H9 (cell line): ENCODE measurements at regions not wholly inside any gene's neighbourhood (a gene's known extent, or its start where the extent isn't known, plus 50 kb on each side); places are given as distances from the start of the nearest gene placed in this dataset.

Source experiments
- DNase-seq: peaks from one replicate; pipeline ENCODE4 v3.0.0-alpha.2; 2017
- H2AFZ ChIP-seq: one replicate; pipeline ENCODE4 v1.6.1; 2013; ENCODE audit warnings: mild to moderate bottlenecking, low read length, control low read depth, moderate library complexity
- H2AK5ac ChIP-seq: 2 replicates; pipeline ENCODE4 v1.6.1; 2013; ENCODE audit warnings: low read length, control low read depth, mixed read lengths; ENCODE audit not compliant: insufficient read length
- H2BK120ac ChIP-seq: one replicate; pipeline ENCODE4 v1.6.1; 2013; ENCODE audit warnings: low read depth, mild to moderate bottlenecking, low read length, control low read depth, inconsistent platforms; ENCODE audit not compliant: poor library complexity, severe bottlenecking
- H2BK12ac ChIP-seq: 2 replicates; pipeline ENCODE4 v1.6.1; 2013; ENCODE audit warnings: low read length, control low read depth, mixed read lengths, low read depth; ENCODE audit not compliant: insufficient read length
- H2BK15ac ChIP-seq: 2 replicates; pipeline ENCODE4 v1.6.1; 2013; ENCODE audit warnings: low read depth, low read length, control low read depth
- H2BK20ac ChIP-seq: one replicate; pipeline ENCODE4 v1.6.1; 2013; ENCODE audit warnings: low read depth, mild to moderate bottlenecking, low read length, control low read depth, inconsistent platforms; ENCODE audit not compliant: poor library complexity, severe bottlenecking
- H2BK5ac ChIP-seq: 2 replicates; pipeline ENCODE4 v1.6.1; 2013; ENCODE audit warnings: low read length, control low read depth, mixed read lengths; ENCODE audit not compliant: insufficient read length
- H3K14ac ChIP-seq: 2 replicates; pipeline ENCODE4 v1.6.1; 2013; ENCODE audit warnings: low read length, control low read depth; ENCODE audit not compliant: insufficient read depth
- H3K18ac ChIP-seq: 2 replicates; pipeline ENCODE4 v1.6.1; 2013; ENCODE audit warnings: low read depth, mild to moderate bottlenecking, mixed read lengths, low read length, control low read depth; ENCODE audit not compliant: insufficient read length
- H3K23ac ChIP-seq: 2 replicates; pipeline ENCODE4 v1.6.1; 2013; ENCODE audit warnings: low read length, control low read depth, mixed read lengths, low read depth; ENCODE audit not compliant: insufficient read length
- H3K23me2 ChIP-seq: 2 replicates; pipeline ENCODE4 v1.6.1; 2013; ENCODE audit warnings: low read depth, mild to moderate bottlenecking, mixed read lengths, low read length, control low read depth; ENCODE audit not compliant: insufficient read length, poor library complexity, severe bottlenecking
- H3K27ac ChIP-seq: 2 replicates; pipeline ENCODE4 v1.5.1; 2013; ENCODE audit warnings: low read length, control low read depth, mixed read lengths, low read depth; ENCODE audit not compliant: insufficient read length
- H3K27me3 ChIP-seq: 2 replicates; pipeline ENCODE4 v1.6.1; 2013; ENCODE audit warnings: low read length, control low read depth, inconsistent platforms; ENCODE audit not compliant: insufficient read depth
- H3K4ac ChIP-seq: 2 replicates; pipeline ENCODE4 v1.6.1; 2013; ENCODE audit warnings: low read depth, mild to moderate bottlenecking, control low read depth, inconsistent platforms, low read length, moderate library complexity
- H3K4me1 ChIP-seq: 2 replicates; pipeline ENCODE4 v1.6.1; 2013; ENCODE audit warnings: low read length, control low read depth, inconsistent platforms; ENCODE audit not compliant: insufficient read depth
- H3K4me2 ChIP-seq: 2 replicates; pipeline ENCODE4 v1.6.1; 2013; ENCODE audit warnings: low read length, control low read depth, mixed read lengths; ENCODE audit not compliant: insufficient read length, insufficient read depth
- H3K56ac ChIP-seq: 2 replicates; pipeline ENCODE4 v1.6.1; 2013; ENCODE audit warnings: low read depth, mild to moderate bottlenecking, mixed read lengths, low read length, control low read depth; ENCODE audit not compliant: insufficient read length
- H3K79me1 ChIP-seq: 2 replicates; pipeline ENCODE4 v1.6.1; 2013; ENCODE audit warnings: low read depth, mild to moderate bottlenecking, moderate library complexity, low read length, control low read depth, inconsistent platforms; ENCODE audit not compliant: insufficient read depth, poor library complexity, severe bottlenecking
- H3K79me2 ChIP-seq: 2 replicates; pipeline ENCODE4 v1.6.1; 2013; ENCODE audit warnings: low read length, control low read depth, inconsistent platforms; ENCODE audit not compliant: insufficient read depth
- H3K9ac ChIP-seq: 2 replicates; pipeline ENCODE4 v1.6.1; 2013; ENCODE audit warnings: low read length, control low read depth, mixed read lengths; ENCODE audit not compliant: insufficient read length; ENCODE audit errors: extremely low read depth
- H3K9me3 ChIP-seq: one replicate; pipeline ENCODE4 v1.6.1; 2013; ENCODE audit warnings: low read depth, low read length, inconsistent platforms; ENCODE audit not compliant: control insufficient read depth
- H3T11ph ChIP-seq: one replicate; pipeline ENCODE4 v1.6.1; 2013; ENCODE audit warnings: mild to moderate bottlenecking, low read length, control low read depth, inconsistent platforms
- H4K20me1 ChIP-seq: one replicate; pipeline ENCODE4 v1.6.1; 2013; ENCODE audit not compliant: control insufficient read depth, insufficient read length, insufficient read depth
- H4K5ac ChIP-seq: 2 replicates; pipeline ENCODE4 v1.6.1; 2013; ENCODE audit warnings: low read depth, mild to moderate bottlenecking, mixed read lengths, low read length, control low read depth; ENCODE audit not compliant: insufficient read length
- H4K8ac ChIP-seq: replicated peaks from 2 replicates; pipeline ENCODE4 v1.6.1; 2013; ENCODE audit warnings: low read length, control low read depth, mixed read lengths, low read depth; ENCODE audit not compliant: insufficient read length
- H4K91ac ChIP-seq: 2 replicates; pipeline ENCODE4 v1.6.1; 2013; ENCODE audit warnings: low read depth, mild to moderate bottlenecking, moderate library complexity, mixed read lengths, low read length, control low read depth; ENCODE audit not compliant: insufficient read length
- H3K27ac Mint-ChIP-seq, 3 experiments: 2 replicates in 2 of 3; 3 replicates in 1 of 3; pipeline ENCODE4 v1.8.0; 2020 to 2021; ENCODE audit warnings: mixed read lengths in 3 of 3, mild to moderate bottlenecking in 1 of 3, moderate library complexity in 1 of 3
- H3K27me3 Mint-ChIP-seq: 2 replicates; pipeline ENCODE4 v1.8.0; 2021; ENCODE audit warnings: low read depth, mild to moderate bottlenecking, moderate library complexity, mixed read lengths
- H3K36me3 Mint-ChIP-seq, 3 experiments: 2 replicates in 2 of 3; 3 replicates in 1 of 3; pipeline ENCODE4 v1.8.0; 2020 to 2021; ENCODE audit warnings: low read depth in 3 of 3, mixed read lengths in 3 of 3; ENCODE audit not compliant: insufficient read depth in 1 of 3
- H3K4me1 Mint-ChIP-seq, 2 experiments: 2 replicates each; pipeline ENCODE4 v1.8.0; 2020; ENCODE audit warnings: mixed read lengths in 2 of 2
- H3K4me3 Mint-ChIP-seq, 2 experiments: 2 replicates in 1 of 2; 3 replicates in 1 of 2; pipeline ENCODE4 v1.8.0; 2020 to 2021; ENCODE audit warnings: mild to moderate bottlenecking in 2 of 2, mixed read lengths in 2 of 2, moderate library complexity in 1 of 2
- H3K9me3 Mint-ChIP-seq, 2 experiments: 2 replicates in 1 of 2; 3 replicates in 1 of 2; pipeline ENCODE4 v1.8.0; 2020; ENCODE audit warnings: mild to moderate bottlenecking in 2 of 2, mixed read lengths in 2 of 2, moderate library complexity in 1 of 2
- CTCF ChIP-seq: fragments of 200-600 bp; sonication (generic); conservative IDR thresholded peaks from 3 replicates; pipeline ENCODE4 v1.8.0; 2021; ENCODE audit warnings: antibody characterized with exemption, mild to moderate bottlenecking
- WGBS: extraction: QIAGEN DNeasy Blood & Tissue Kit; methylation state at CpG from one replicate; pipeline ENCODE4 v1.1.7; 2013; ENCODE audit warnings: missing lambda C conversion rate, low lambda C conversion rate, mixed read lengths; ENCODE audit not compliant: insufficient read length; ENCODE audit errors: extremely low coverage; 5-methylcytosine and 5-hydroxymethylcytosine counted together

- Histone ChIP-seq H3K9me3 (no peaks in the 10 kb centered on the region), H3K14ac (no peak overlapping the region), H2AK5ac (no peak overlapping the region), H2BK20ac (no peak overlapping the region), H4K91ac (no peak overlapping the region), H4K20me1 (no peaks in the 10 kb centered on the region), H3K56ac (no peak overlapping the region), H3K4ac (no peak overlapping the region), H3K79me1 (no peaks in the 10 kb centered on the region), H3K9ac (no peak overlapping the region), H2BK15ac (no peak overlapping the region), H3K27me3 (no peaks in the 10 kb centered on the region), H3T11ph (no peak overlapping the region), H3K27ac (no peak overlapping the region), H2BK120ac (no peak overlapping the region), H3K4me1 (no peaks in the 10 kb centered on the region), H3K79me2 (no peaks in the 10 kb centered on the region), H3K23me2 (no peaks in the 10 kb centered on the region), H2AFZ (no peak overlapping the region), H3K23ac (no peak overlapping the region), H4K5ac (no peak overlapping the region), H3K18ac (no peak overlapping the region), H4K8ac (no peak overlapping the region), H3K4me2 (no peak overlapping the region), H2BK12ac (no peak overlapping the region), H2BK5ac (no peak overlapping the region)
- no peak for TF ChIP-seq CTCF
- Mint-ChIP-seq H3K27me3 (no peaks in the 10 kb centered on the region; the same call in 1 of the 2 replicates), H3K27ac (no peak overlapping the region), H3K36me3 (no peaks in the 10 kb centered on the region), H3K4me3 (no peak overlapping the region), H3K4me1 (no peaks in the 10 kb centered on the region), H3K9me3 (no peaks in the 10 kb centered on the region)
- no peak for DNase-seq
- no CpG with 5 or more reads among the region's 2 CpGs for WGBS
Measured at GRCh38 chr9:102461156-102461819, 533.8 kb upstream of the CYLC2 start.
